Trophoblast cell (in vitro differentiated cells and primary cell): ENCODE measurements at regions not wholly inside any gene's neighbourhood (a gene's known extent, or its start where the extent isn't known, plus 50 kb on each side); places are given as distances from the start of the nearest gene placed in this dataset.

Experiments used
- DNase-seq, 2 donors: peaks; one replicate each; pipeline ENCODE4 v3.0.0-alpha.2; 2016
- H2AFZ ChIP-seq: 2 replicates; pipeline ENCODE4 v1.6.1; 2013; ENCODE audit warnings: low read length, moderate library complexity, mild to moderate bottlenecking; ENCODE audit not compliant: insufficient read depth, poor library complexity
- H2AK5ac ChIP-seq: 2 replicates; pipeline ENCODE4 v1.6.1; 2013; ENCODE audit warnings: mild to moderate bottlenecking, low read length
- H2BK120ac ChIP-seq: 2 replicates; pipeline ENCODE4 v1.6.1; 2013; ENCODE audit warnings: low read length, mild to moderate bottlenecking, moderate library complexity; ENCODE audit not compliant: insufficient read depth, poor library complexity
- H2BK12ac ChIP-seq: 2 replicates; pipeline ENCODE4 v1.6.1; 2013; ENCODE audit warnings: mild to moderate bottlenecking, low read length, moderate library complexity
- H2BK5ac ChIP-seq: 2 replicates; pipeline ENCODE4 v1.6.1; 2013; ENCODE audit warnings: low read length, low read depth, moderate library complexity, mild to moderate bottlenecking; ENCODE audit not compliant: poor library complexity
- H3K14ac ChIP-seq: 2 replicates; pipeline ENCODE4 v1.6.1; 2013; ENCODE audit warnings: mild to moderate bottlenecking, low read length
- H3K18ac ChIP-seq: 2 replicates; pipeline ENCODE4 v1.6.1; 2013; ENCODE audit warnings: mild to moderate bottlenecking, low read length
- H3K23ac ChIP-seq: 2 replicates; pipeline ENCODE4 v1.6.1; 2013; ENCODE audit warnings: low read length
- H3K27ac ChIP-seq: 2 replicates; pipeline ENCODE4 v1.5.1; 2013; ENCODE audit warnings: low read depth, mild to moderate bottlenecking, inconsistent platforms, low read length, moderate library complexity
- H3K27me3 ChIP-seq: 2 replicates; pipeline ENCODE4 v1.6.1; 2013; ENCODE audit warnings: inconsistent platforms, mild to moderate bottlenecking, low read length, moderate library complexity; ENCODE audit not compliant: insufficient read depth
- H3K36me3 ChIP-seq, 2 experiments: 1 replicate in 1 of 2; 2 replicates in 1 of 2; pipeline ENCODE4 v1.6.1; 2013; ENCODE audit warnings: low read length in 2 of 2, mild to moderate bottlenecking in 2 of 2, moderate library complexity in 1 of 2; ENCODE audit not compliant: insufficient read depth in 2 of 2, control insufficient read depth in 1 of 2
- H3K4ac ChIP-seq: 2 replicates; pipeline ENCODE4 v1.6.1; 2013; ENCODE audit warnings: low read depth, mild to moderate bottlenecking, low read length, moderate library complexity
- H3K4me1 ChIP-seq, 2 experiments: 1 replicate in 1 of 2; 2 replicates in 1 of 2; pipeline ENCODE4 v1.6.1; 2013; ENCODE audit warnings: low read length in 2 of 2, mild to moderate bottlenecking in 2 of 2, moderate library complexity in 1 of 2; ENCODE audit not compliant: insufficient read depth in 2 of 2, control insufficient read depth in 1 of 2
- H3K4me2 ChIP-seq: 2 replicates; pipeline ENCODE4 v1.6.1; 2013; ENCODE audit warnings: inconsistent platforms, mild to moderate bottlenecking, low read length, moderate library complexity
- H3K4me3 ChIP-seq: 2 replicates; pipeline ENCODE4 v1.5.1; 2013; ENCODE audit warnings: mild to moderate bottlenecking, low read depth, low read length, inconsistent platforms
- H3K79me1 ChIP-seq: one replicate; pipeline ENCODE4 v1.6.1; 2013; ENCODE audit warnings: low read length
- H3K79me2 ChIP-seq: 2 replicates; pipeline ENCODE4 v1.6.1; 2013; ENCODE audit warnings: low read length, mild to moderate bottlenecking; ENCODE audit not compliant: control insufficient read depth, insufficient read depth, poor library complexity
- H3K9ac ChIP-seq: 2 replicates; pipeline ENCODE4 v1.6.1; 2013; ENCODE audit warnings: mild to moderate bottlenecking, low read length
- H3K9me3 ChIP-seq: 2 replicates; pipeline ENCODE4 v1.6.1; 2013; ENCODE audit warnings: low read depth, mild to moderate bottlenecking, control low read depth, inconsistent platforms, low read length; ENCODE audit not compliant: insufficient read depth
- H4K12ac ChIP-seq: 2 replicates; pipeline ENCODE4 v1.6.1; 2013; ENCODE audit warnings: low read depth, mild to moderate bottlenecking, low read length, moderate library complexity
- H4K8ac ChIP-seq: 2 replicates; pipeline ENCODE4 v1.6.1; 2013; ENCODE audit warnings: low read depth, mild to moderate bottlenecking, low read length, moderate library complexity
- H4K91ac ChIP-seq: one replicate; pipeline ENCODE4 v1.6.1; 2013; ENCODE audit warnings: low read depth, mild to moderate bottlenecking, low read length, moderate library complexity
- whole genome bisulfite sequencing: extraction: QIAGEN DNeasy Blood & Tissue Kit; methylation state at CpG from one replicate; pipeline ENCODE4 v1.1.7; 2013; ENCODE audit warnings: missing lambda C conversion rate; ENCODE audit not compliant: insufficient read length, insufficient coverage; ENCODE audit errors: extremely low coverage; 5-methylcytosine and 5-hydroxymethylcytosine counted together

GRCh38 chr4:188819233-188819632 is 680.0 kb downstream of the TRIML1 start:
- H3K4me2 ChIP-seq: no peak overlapping the region
- H3K23ac ChIP-seq: no peak overlapping the region
- H4K8ac ChIP-seq: no peak overlapping the region
- H2AK5ac ChIP-seq: no peak overlapping the region
- H2BK5ac ChIP-seq: no peak overlapping the region
- H3K79me1 ChIP-seq: no peaks in the 10 kb centered on the region
- H2AFZ ChIP-seq: no peak overlapping the region
- H2BK12ac ChIP-seq: no peak overlapping the region
- no peak overlapping the region for H4K91ac ChIP-seq
- no peak overlapping the region for H4K12ac ChIP-seq
- no peaks in the 10 kb centered on the region for H3K27me3 ChIP-seq
- peaks cover 0 to 5% of the 10 kb centered on the region in 2 experiments for H3K4me1 ChIP-seq
- H3K36me3 ChIP-seq: no peaks in the 10 kb centered on the region
- DNase-seq: no peak
- no peak overlapping the region for H2BK120ac ChIP-seq
- H3K27ac ChIP-seq: no peak overlapping the region
- no peak overlapping the region for H3K14ac ChIP-seq
- H3K4me3 ChIP-seq: no peak overlapping the region
- H3K79me2 ChIP-seq: no peaks in the 10 kb centered on the region
- no peak overlapping the region for H3K18ac ChIP-seq
- H3K4ac ChIP-seq: no peak overlapping the region
- peaks cover 2% of the 10 kb centered on the region for H3K9me3 ChIP-seq
- no CpG with 5 or more reads among the region's 2 CpGs for WGBS
- no peak overlapping the region for H3K9ac ChIP-seq

- Histone ChIP-seq H3K27ac (no peak overlapping the region), H3K4me1 (peaks cover 0 to 5% of the 10 kb centered on the region in 2 experiments), H3K79me2 (no peaks in the 10 kb centered on the region), H3K79me1 (no peaks in the 10 kb centered on the region), H3K18ac (no peak overlapping the region), H4K8ac (no peak overlapping the region), H3K27me3 (no peaks in the 10 kb centered on the region), H3K4ac (no peak overlapping the region), H4K91ac (no peak overlapping the region), H2BK120ac (no peak overlapping the region), H2BK5ac (no peak overlapping the region), H2AFZ (no peak overlapping the region), H2BK12ac (no peak overlapping the region), H2AK5ac (no peak overlapping the region), H3K9ac (no peak overlapping the region), H3K36me3 (no peaks in the 10 kb centered on the region), H3K4me3 (no peak overlapping the region), H3K4me2 (no peak overlapping the region), H4K12ac (no peak overlapping the region), H3K23ac (no peak overlapping the region), H3K9me3 (peaks cover 5% of the 10 kb centered on the region), H3K14ac (no peak overlapping the region)
- DNase-seq: no peak
- 100% methylated on average over 3 of the region's 8 CpGs for WGBS
Measured at GRCh38 chr4:188821500-188821899, 682.3 kb downstream of the TRIML1 start.

GRCh38 chr4:188822698-188823097 is 683.5 kb downstream of the TRIML1 start:
- Histone ChIP-seq H3K79me1 (no peaks in the 10 kb centered on the region), H3K4me1 (peaks cover 0 to 5% of the 10 kb centered on the region in 2 experiments), H3K4me3 (no peak overlapping the region), H3K9me3 (peaks cover 5% of the 10 kb centered on the region), H3K18ac (no peak overlapping the region), H3K4ac (no peak overlapping the region), H3K23ac (no peak overlapping the region), H3K27me3 (no peaks in the 10 kb centered on the region), H2AFZ (no peak overlapping the region), H2AK5ac (no peak overlapping the region), H3K9ac (no peak overlapping the region), H3K14ac (no peak overlapping the region), H3K36me3 (no peaks in the 10 kb centered on the region), H4K12ac (no peak overlapping the region), H4K8ac (no peak overlapping the region), H4K91ac (no peak overlapping the region), H3K79me2 (no peaks in the 10 kb centered on the region), H3K4me2 (no peak overlapping the region), H3K27ac (no peak overlapping the region), H2BK12ac (no peak overlapping the region), H2BK120ac (no peak overlapping the region), H2BK5ac (no peak overlapping the region)
- DNase-seq: peak in 1 of 2 donors; percentile 23
- WGBS: no CpG with 5 or more reads among the region's 2 CpGs

- H3K9ac ChIP-seq: no peak overlapping the region
- no peaks in the 10 kb centered on the region for H3K79me1 ChIP-seq
- H3K4me3 ChIP-seq: peak overlapping the region; percentile 27
- no peak overlapping the region for H2BK12ac ChIP-seq
- H2AK5ac ChIP-seq: no peak overlapping the region
- H2AFZ ChIP-seq: no peak overlapping the region
- H3K27me3 ChIP-seq: no peaks in the 10 kb centered on the region
- H3K79me2 ChIP-seq: no peaks in the 10 kb centered on the region
- H4K91ac ChIP-seq: no peak overlapping the region
- H3K36me3 ChIP-seq: no peaks in the 10 kb centered on the region
- H3K4me1 ChIP-seq: peaks cover 0 to 5% of the 10 kb centered on the region in 2 experiments
- no peak overlapping the region for H3K27ac ChIP-seq
- no CpG with 5 or more reads among the region's 17 CpGs for WGBS
- H3K18ac ChIP-seq: no peak overlapping the region
- H3K14ac ChIP-seq: no peak overlapping the region
- no peak overlapping the region for H4K12ac ChIP-seq
- no peak overlapping the region for H2BK5ac ChIP-seq
- H4K8ac ChIP-seq: no peak overlapping the region
- H2BK120ac ChIP-seq: no peak overlapping the region
- H3K9me3 ChIP-seq: peaks cover 5% of the 10 kb centered on the region
- no peak overlapping the region for H3K23ac ChIP-seq
- H3K4ac ChIP-seq: no peak overlapping the region
- DNase-seq: no peak
- no peak overlapping the region for H3K4me2 ChIP-seq
Measured at GRCh38 chr4:188824553-188824952, 685.3 kb downstream of the TRIML1 start.
